ENCODE measurements at regions not wholly inside any gene's neighbourhood (a gene's known extent, or its start where the extent isn't known, plus 50 kb on each side); places are given as distances from the start of the nearest gene placed in this dataset.
A peak's percentile ranks its signal among the peaks of the same experiment; 100 is the strongest.

- no peak for DNase-seq
Measured at GRCh38 chrX:40174854-40175510, 77.2 kb upstream of the BCOR start.

- DNase-seq, result peak; percentile 51
Measured at GRCh38 chrX:40174001-40174853, 76.5 kb upstream of the BCOR start.

- DNase-seq, result no peak
Measured at GRCh38 chrX:40173143-40174000, 75.6 kb upstream of the BCOR start.

GRCh38 chrX:40172401-40173142 lies 74.8 kb upstream of the BCOR start:
- peak; percentile 45 for DNase-seq

GRCh38 chrX:40171513-40172400 lies 74.0 kb upstream of the BCOR start:
- peak; percentile 61 for DNase-seq

GRCh38 chrX:40170830-40171512 lies 73.2 kb upstream of the BCOR start:
- DNase-seq, result no peak

GRCh38 chrX:40169193-40170101 lies 71.7 kb upstream of the BCOR start:
- DNase-seq, result peak; percentile 79

GRCh38 chrX:40168480-40169011 lies 70.8 kb upstream of the BCOR start:
- DNase-seq, result no peak

- DNase-seq, result no peak
Measured at GRCh38 chrX:40167850-40168479, 70.2 kb upstream of the BCOR start.

- DNase-seq, result no peak
Measured at GRCh38 chrX:40167233-40167849, 69.6 kb upstream of the BCOR start.

GRCh38 chrX:40166582-40166981 lies 68.8 kb upstream of the BCOR start:
- no peak for DNase-seq

- no peak for DNase-seq
Measured at GRCh38 chrX:40165861-40166260, 68.1 kb upstream of the BCOR start.

GRCh38 chrX:40165206-40165605 lies 67.4 kb upstream of the BCOR start:
- no peak for DNase-seq

GRCh38 chrX:40164751-40165150 lies 67.0 kb upstream of the BCOR start:
- DNase-seq, result no peak

GRCh38 chrX:40158036-40158706 lies 60.4 kb upstream of the BCOR start:
- peak; percentile 62 for DNase-seq

- no peak for DNase-seq
Measured at GRCh38 chrX:40157228-40158035, 59.7 kb upstream of the BCOR start.

Measured in activated T-cell treated with anti-CD3 and anti-CD28 coated beads, Interleukin-2, amount 50 U/mL, for 1 hour (primary cell).